ENCODE measurements at regions not wholly inside any gene's neighbourhood (a gene's known extent, or its start where the extent isn't known, plus 50 kb on each side); places are given as distances from the start of the nearest gene placed in this dataset.

DNA sequence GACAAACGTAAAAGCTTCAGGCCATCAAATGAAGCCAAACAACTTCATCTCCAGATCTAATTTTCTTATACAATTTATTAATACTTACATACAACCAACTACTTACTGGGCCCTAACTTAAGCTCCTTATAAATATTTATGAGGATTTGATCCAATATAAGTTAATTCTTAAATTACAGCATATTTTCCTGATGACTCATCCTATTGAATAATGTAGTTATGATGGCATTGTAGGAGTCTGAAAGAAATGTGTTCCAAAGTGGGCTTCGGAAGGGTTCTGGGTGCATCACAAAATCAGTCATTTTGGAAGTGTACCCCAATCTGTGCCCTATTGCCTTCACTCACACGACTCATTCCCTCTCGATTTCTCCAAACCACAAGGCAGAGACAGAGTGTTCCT lies 455.1 kb upstream of the CTSO start:
- Histone ChIP-seq H3K27ac (ENCODE audit: low read depth in 1 of 3, low read length in 2 of 3) (no peak overlapping the region), H3K4me1 (ENCODE audit: control insufficient read depth in 3 of 3, insufficient read depth in 2 of 3, low read depth in 1 of 3, low read length in 2 of 3) (no peaks in the 10 kb centered on the region), H3K4me3 (ENCODE audit: low read depth in 1 of 3, low read length in 3 of 3) (no peak overlapping the region), H3K36me3 (ENCODE audit: control insufficient read depth in 3 of 3, insufficient read depth in 2 of 3, low read depth in 1 of 3, low read length in 3 of 3) (no peaks in the 10 kb centered on the region), H3K27me3 (ENCODE audit: control insufficient read depth in 3 of 3, insufficient read depth in 3 of 3, low read length in 3 of 3) (no peaks in the 10 kb centered on the region), H3K9me3 (ENCODE audit: control insufficient read depth in 2 of 2, insufficient read depth in 1 of 2, low read depth in 1 of 2, low read length in 1 of 2) (no peaks in the 10 kb centered on the region)
- WGBS, 3 donors, result 81 to 89% (median 89%) methylated on average over 4 of the region's 4 CpGs
- FAIRE-seq, result no peak
- no peak for DNase-seq

DNA sequence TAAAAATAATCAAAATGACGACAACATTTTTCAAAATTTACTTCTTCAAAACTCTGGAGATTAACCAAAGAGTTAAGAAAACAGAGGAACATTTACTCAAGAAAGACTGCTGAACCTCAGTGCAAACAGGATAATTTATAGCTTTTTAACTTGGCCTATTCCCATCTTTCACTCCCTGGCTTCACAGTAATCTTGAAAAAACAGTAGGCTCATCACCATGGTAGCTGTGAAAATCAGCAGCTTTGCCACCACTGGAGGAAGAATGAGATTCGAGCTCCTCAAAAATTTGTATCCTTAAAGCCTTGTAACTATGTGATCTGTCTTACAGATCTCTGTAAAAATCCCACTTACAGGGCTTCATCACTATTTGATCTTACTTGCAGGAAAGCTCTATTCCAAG lies 447.7 kb upstream of the CTSO start:
- FAIRE-seq, result no peak
- H3K4me3 ChIP-seq (ENCODE audit: low read depth in 1 of 3, low read length in 3 of 3), result no peak overlapping the region
- no peak for DNase-seq
- H3K4me1 ChIP-seq (ENCODE audit: control insufficient read depth in 3 of 3, insufficient read depth in 2 of 3, low read depth in 1 of 3, low read length in 2 of 3), result no peaks in the 10 kb centered on the region
- no peaks in the 10 kb centered on the region for H3K36me3 ChIP-seq (ENCODE audit: control insufficient read depth in 3 of 3, insufficient read depth in 2 of 3, low read depth in 1 of 3, low read length in 3 of 3)
- no peaks in the 10 kb centered on the region for H3K27me3 ChIP-seq (ENCODE audit: control insufficient read depth in 3 of 3, insufficient read depth in 3 of 3, low read length in 3 of 3)
- no peak overlapping the region for H3K27ac ChIP-seq (ENCODE audit: low read depth in 1 of 3, low read length in 2 of 3)
- H3K9me3 ChIP-seq (ENCODE audit: control insufficient read depth in 2 of 2, insufficient read depth in 1 of 2, low read depth in 1 of 2, low read length in 1 of 2), result no peaks in the 10 kb centered on the region
- WGBS, 3 donors, result 21 to 43% (median 22%) methylated on average over 2 of the region's 2 CpGs

DNA sequence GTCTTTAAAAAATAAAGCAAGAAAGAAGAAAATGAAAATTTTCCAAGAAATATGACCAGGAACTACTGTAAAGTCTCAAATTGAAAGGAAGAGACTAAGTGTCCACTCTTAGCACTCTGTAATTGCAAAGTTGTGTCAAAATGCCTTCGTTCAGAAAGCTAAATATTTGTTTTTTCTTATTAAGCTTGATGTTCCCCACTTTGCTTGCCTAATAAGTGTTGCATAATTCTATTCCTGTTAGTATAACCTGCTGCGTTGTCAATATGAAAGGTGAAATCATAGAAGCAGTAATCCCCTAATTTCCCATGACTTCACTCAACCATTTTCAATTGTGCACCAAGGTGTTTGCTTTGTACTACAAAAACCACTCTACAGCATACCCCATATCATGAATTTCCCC lies 442.9 kb upstream of the CTSO start:
- DNase-seq (no peak), FAIRE-seq (no peak)
- H3K4me1 ChIP-seq (ENCODE audit: control insufficient read depth in 3 of 3, insufficient read depth in 2 of 3, low read depth in 1 of 3, low read length in 2 of 3), result no peaks in the 10 kb centered on the region
- no peak overlapping the region for H3K27ac ChIP-seq (ENCODE audit: low read depth in 1 of 3, low read length in 2 of 3)
- H3K4me3 ChIP-seq (ENCODE audit: low read depth in 1 of 3, low read length in 3 of 3), result no peak overlapping the region
- H3K36me3 ChIP-seq (ENCODE audit: control insufficient read depth in 3 of 3, insufficient read depth in 2 of 3, low read depth in 1 of 3, low read length in 3 of 3), result no peaks in the 10 kb centered on the region
- H3K27me3 ChIP-seq (ENCODE audit: control insufficient read depth in 3 of 3, insufficient read depth in 3 of 3, low read length in 3 of 3), result no peaks in the 10 kb centered on the region
- WGBS, 3 donors, result 61 to 83% (median 64%) methylated on average over 2 of the region's 2 CpGs
- H3K9me3 ChIP-seq (ENCODE audit: control insufficient read depth in 2 of 2, insufficient read depth in 1 of 2, low read depth in 1 of 2, low read length in 1 of 2), result no peaks in the 10 kb centered on the region

DNA sequence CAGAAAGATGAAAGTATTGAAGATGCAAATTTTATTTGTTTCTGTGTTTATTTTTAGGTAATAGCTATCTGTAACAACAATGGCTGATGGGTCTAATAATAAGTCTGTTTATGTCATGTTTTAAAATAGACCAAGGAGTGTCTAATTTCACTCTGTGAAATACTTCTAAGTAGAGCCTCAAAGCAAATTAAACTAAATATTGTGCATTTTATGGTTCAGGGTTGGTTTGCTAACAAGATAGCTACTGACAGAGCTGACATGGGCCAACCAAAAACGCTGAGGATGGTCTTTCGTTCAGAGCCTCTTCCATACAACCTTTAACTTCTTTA lies 437.6 kb upstream of the CTSO start:
- Histone ChIP-seq H3K27me3 (ENCODE audit: control insufficient read depth in 3 of 3, insufficient read depth in 3 of 3, low read length in 3 of 3) (no peaks in the 10 kb centered on the region), H3K36me3 (ENCODE audit: control insufficient read depth in 3 of 3, insufficient read depth in 2 of 3, low read depth in 1 of 3, low read length in 3 of 3) (no peaks in the 10 kb centered on the region), H3K9me3 (ENCODE audit: control insufficient read depth in 2 of 2, insufficient read depth in 1 of 2, low read depth in 1 of 2, low read length in 1 of 2) (no peaks in the 10 kb centered on the region), H3K4me3 (ENCODE audit: low read depth in 1 of 3, low read length in 3 of 3) (no peak overlapping the region), H3K27ac (ENCODE audit: low read depth in 1 of 3, low read length in 2 of 3) (no peak overlapping the region), H3K4me1 (ENCODE audit: control insufficient read depth in 3 of 3, insufficient read depth in 2 of 3, low read depth in 1 of 3, low read length in 2 of 3) (no peaks in the 10 kb centered on the region)
- DNase-seq (no peak), FAIRE-seq (no peak)
- 78 to 84% (median 78%) methylated on average over 2 of the region's 2 CpGs for WGBS, 3 donors

DNA sequence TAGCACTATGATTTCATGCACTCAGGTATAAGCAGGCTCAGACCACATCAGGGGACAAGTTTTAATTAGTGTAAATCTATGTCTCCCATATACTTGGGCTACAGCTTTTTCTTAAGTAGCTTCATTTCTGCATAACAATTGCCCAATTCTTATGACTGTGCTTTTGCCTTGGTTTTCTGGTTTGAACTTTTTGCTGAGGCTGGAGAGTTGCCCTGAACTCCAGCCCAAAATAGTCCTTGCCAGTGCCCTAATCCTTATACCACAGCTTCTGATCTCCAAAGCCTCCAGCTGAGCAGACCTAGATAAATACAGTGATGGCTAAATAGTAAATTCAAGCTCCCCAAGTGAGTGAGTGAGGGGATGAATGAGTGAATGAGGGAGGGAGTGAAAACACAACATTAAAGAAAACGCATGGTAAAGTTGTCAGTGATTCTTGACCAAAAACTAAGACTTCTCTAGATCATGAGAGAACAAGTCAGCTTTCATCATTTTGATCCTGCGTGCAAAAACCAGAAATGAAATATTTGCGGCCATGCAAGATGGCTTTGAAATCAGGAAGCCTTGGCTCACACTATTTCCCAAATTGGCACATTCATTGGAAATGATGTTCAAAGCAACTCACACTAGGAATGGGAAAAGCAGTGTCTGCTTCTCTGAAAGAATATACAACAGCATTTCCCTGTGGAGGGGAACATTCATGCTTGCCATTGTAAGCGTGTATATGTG lies 437.1 kb upstream of the CTSO start:
- FAIRE-seq, result no peak
- Histone ChIP-seq H3K4me1 (ENCODE audit: control insufficient read depth in 3 of 3, insufficient read depth in 2 of 3, low read depth in 1 of 3, low read length in 2 of 3) (no peaks in the 10 kb centered on the region), H3K9me3 (ENCODE audit: control insufficient read depth in 2 of 2, insufficient read depth in 1 of 2, low read depth in 1 of 2, low read length in 1 of 2) (no peaks in the 10 kb centered on the region), H3K27ac (ENCODE audit: low read depth in 1 of 3, low read length in 2 of 3) (no peak overlapping the region), H3K27me3 (ENCODE audit: control insufficient read depth in 3 of 3, insufficient read depth in 3 of 3, low read length in 3 of 3) (no peaks in the 10 kb centered on the region), H3K36me3 (ENCODE audit: control insufficient read depth in 3 of 3, insufficient read depth in 2 of 3, low read depth in 1 of 3, low read length in 3 of 3) (no peaks in the 10 kb centered on the region), H3K4me3 (ENCODE audit: low read depth in 1 of 3, low read length in 3 of 3) (no peak overlapping the region)
- 78 to 87% (median 86%) methylated on average over 4 of the region's 4 CpGs for WGBS, 3 donors
- DNase-seq, result no peak

DNA sequence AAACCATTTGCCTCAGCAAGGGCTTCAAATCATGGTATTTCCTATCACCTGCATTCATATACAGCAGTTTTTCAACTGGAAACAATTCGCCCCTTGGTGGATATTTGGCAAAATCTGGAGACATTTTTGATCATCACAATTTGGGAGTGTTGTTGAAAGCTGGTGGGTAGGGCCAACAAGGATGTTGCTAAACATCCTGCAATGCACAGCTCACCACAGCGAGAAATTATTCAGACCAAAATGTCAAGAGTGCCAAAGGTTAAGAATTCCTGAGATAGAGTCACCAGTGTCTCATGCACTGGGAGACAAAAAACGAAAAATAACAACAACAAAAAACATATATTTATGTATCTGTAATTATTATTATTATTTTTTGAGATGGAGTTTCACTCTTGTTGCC lies 435.2 kb upstream of the CTSO start:
- Histone ChIP-seq H3K4me3 (ENCODE audit: low read depth in 1 of 3, low read length in 3 of 3) (no peak overlapping the region), H3K9me3 (ENCODE audit: control insufficient read depth in 2 of 2, insufficient read depth in 1 of 2, low read depth in 1 of 2, low read length in 1 of 2) (no peaks in the 10 kb centered on the region), H3K4me1 (ENCODE audit: control insufficient read depth in 3 of 3, insufficient read depth in 2 of 3, low read depth in 1 of 3, low read length in 2 of 3) (no peaks in the 10 kb centered on the region), H3K27me3 (ENCODE audit: control insufficient read depth in 3 of 3, insufficient read depth in 3 of 3, low read length in 3 of 3) (no peaks in the 10 kb centered on the region), H3K36me3 (ENCODE audit: control insufficient read depth in 3 of 3, insufficient read depth in 2 of 3, low read depth in 1 of 3, low read length in 3 of 3) (no peaks in the 10 kb centered on the region), H3K27ac (ENCODE audit: low read depth in 1 of 3, low read length in 2 of 3) (no peak overlapping the region)
- DNase-seq, result no peak
- 58 to 78% (median 62%) methylated on average over 3 of the region's 3 CpGs for WGBS, 3 donors
- no peak for FAIRE-seq

DNA sequence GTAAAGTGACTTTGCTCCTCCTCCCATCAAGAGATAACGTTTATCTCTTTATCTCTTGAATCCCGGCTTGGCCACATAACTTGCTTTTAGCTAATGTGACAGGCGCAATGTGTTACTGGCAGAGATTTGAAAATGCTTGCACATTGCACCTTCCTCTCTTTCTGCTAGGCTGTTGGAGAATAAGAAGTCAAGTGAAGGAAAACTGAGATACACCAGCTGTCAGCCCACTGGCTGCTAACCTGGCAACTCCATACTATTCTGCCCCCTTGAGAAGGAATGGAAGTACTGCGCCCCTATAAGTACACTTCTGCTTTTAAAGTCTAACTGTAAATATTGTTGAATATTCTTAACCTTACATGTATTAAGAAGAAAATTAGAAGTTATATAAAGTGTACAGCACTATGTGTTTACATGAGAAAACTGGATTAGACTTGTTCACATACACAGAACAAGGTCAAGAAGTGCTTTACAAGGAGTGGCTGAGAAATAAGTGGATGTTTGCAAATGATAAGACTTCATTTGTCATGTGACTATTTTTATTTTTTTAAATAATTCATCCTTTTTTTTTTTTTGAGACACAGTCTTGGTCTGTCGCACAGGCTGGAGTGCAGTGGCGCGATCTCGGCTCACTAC lies 424.5 kb upstream of the CTSO start:
- Histone ChIP-seq H3K9me3 (ENCODE audit: control insufficient read depth in 2 of 2, insufficient read depth in 1 of 2, low read depth in 1 of 2, low read length in 1 of 2) (no peaks in the 10 kb centered on the region), H3K4me1 (ENCODE audit: control insufficient read depth in 3 of 3, insufficient read depth in 2 of 3, low read depth in 1 of 3, low read length in 2 of 3) (no peaks in the 10 kb centered on the region), H3K4me3 (ENCODE audit: low read depth in 1 of 3, low read length in 3 of 3) (no peak overlapping the region), H3K27me3 (ENCODE audit: control insufficient read depth in 3 of 3, insufficient read depth in 3 of 3, low read length in 3 of 3) (no peaks in the 10 kb centered on the region), H3K36me3 (ENCODE audit: control insufficient read depth in 3 of 3, insufficient read depth in 2 of 3, low read depth in 1 of 3, low read length in 3 of 3) (no peaks in the 10 kb centered on the region), H3K27ac (ENCODE audit: low read depth in 1 of 3, low read length in 2 of 3) (no peak overlapping the region)
- WGBS, 3 donors, result 60 to 78% (median 62%) methylated on average over 8 of the region's 8 CpGs
- DNase-seq, result peak in 1 of 2 donors; percentile 24
- FAIRE-seq, result no peak

DNA sequence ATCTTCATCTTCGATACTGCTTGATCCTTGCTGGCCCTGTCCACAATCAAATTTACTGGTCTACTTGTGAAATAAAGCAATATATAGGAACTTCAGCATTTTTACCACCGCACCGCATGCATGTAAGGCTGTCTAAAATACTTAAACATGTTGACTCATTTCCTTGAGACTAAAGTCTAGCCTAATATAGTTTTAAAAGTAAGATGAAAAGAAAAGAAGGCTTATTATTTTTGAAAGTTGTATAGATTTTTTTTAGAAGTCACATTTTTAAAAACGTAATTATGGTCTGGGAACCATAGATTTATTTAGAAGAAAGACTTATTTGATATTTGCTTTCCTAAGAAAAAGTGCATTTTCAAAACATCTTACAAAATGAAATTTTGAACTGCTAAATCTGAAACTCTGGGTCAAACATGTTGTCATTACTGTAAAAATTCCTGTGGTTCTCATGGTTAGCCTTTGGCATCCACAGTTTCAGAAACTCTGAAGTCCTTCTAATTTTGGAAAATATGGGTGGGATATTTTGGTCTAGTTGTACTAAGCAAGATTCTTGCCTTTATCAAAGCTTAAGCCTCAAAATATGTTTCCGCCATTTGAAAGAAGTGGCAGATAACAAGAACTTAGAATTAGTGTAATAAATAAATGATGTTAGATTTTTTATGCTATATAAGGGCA lies 423.5 kb upstream of the CTSO start:
- DNase-seq, result no peak
- no peaks in the 10 kb centered on the region for H3K4me1 ChIP-seq (ENCODE audit: control insufficient read depth in 3 of 3, insufficient read depth in 2 of 3, low read depth in 1 of 3, low read length in 2 of 3)
- H3K27ac ChIP-seq (ENCODE audit: low read depth in 1 of 3, low read length in 2 of 3), result no peak overlapping the region
- no peaks in the 10 kb centered on the region for H3K9me3 ChIP-seq (ENCODE audit: control insufficient read depth in 2 of 2, insufficient read depth in 1 of 2, low read depth in 1 of 2, low read length in 1 of 2)
- no peaks in the 10 kb centered on the region for H3K36me3 ChIP-seq (ENCODE audit: control insufficient read depth in 3 of 3, insufficient read depth in 2 of 3, low read depth in 1 of 3, low read length in 3 of 3)
- no peak for FAIRE-seq
- no peaks in the 10 kb centered on the region for H3K27me3 ChIP-seq (ENCODE audit: control insufficient read depth in 3 of 3, insufficient read depth in 3 of 3, low read length in 3 of 3)
- no peak overlapping the region for H3K4me3 ChIP-seq (ENCODE audit: low read depth in 1 of 3, low read length in 3 of 3)
- 82 to 86% (median 82%) methylated on average over 5 of the region's 5 CpGs for WGBS, 3 donors

Measured in small intestine (tissue), 7 donors.